Neuronal stem cell (in vitro differentiated cells): ENCODE measurements at regions not wholly inside any gene's neighbourhood (a gene's known extent, or its start where the extent isn't known, plus 50 kb on each side); places are given as distances from the start of the nearest gene placed in this dataset.
"Not testable (repeated sequence)": the region's sequence is repeated elsewhere in the genome, so short reads cannot be mapped to it uniquely, and the experiment has no call there.

ENCODE experiments used
- DNase-seq: peaks from one replicate; pipeline ENCODE4 v3.0.0-alpha.2; 2013; ENCODE audit warnings: low spot score
- H2AFZ ChIP-seq: one replicate; pipeline ENCODE4 v1.6.1; 2013; ENCODE audit warnings: mild to moderate bottlenecking, low read length, inconsistent platforms
- H2AK5ac ChIP-seq: 2 replicates; pipeline ENCODE4 v1.6.1; 2013; ENCODE audit warnings: low read depth, mild to moderate bottlenecking, inconsistent platforms, low read length, moderate library complexity, mixed read lengths
- H2BK120ac ChIP-seq: 2 replicates; pipeline ENCODE4 v1.6.1; 2013; ENCODE audit warnings: low read depth, mild to moderate bottlenecking, inconsistent platforms, low read length, moderate library complexity, mixed read lengths
- H2BK12ac ChIP-seq: one replicate; pipeline ENCODE4 v1.6.1; 2013; ENCODE audit warnings: low read length, inconsistent platforms
- H2BK15ac ChIP-seq: 2 replicates; pipeline ENCODE4 v1.6.1; 2013; ENCODE audit warnings: mild to moderate bottlenecking, low read length, inconsistent platforms, mixed read lengths
- H2BK5ac ChIP-seq: one replicate; pipeline ENCODE4 v1.6.1; 2013; ENCODE audit warnings: inconsistent platforms, mild to moderate bottlenecking, low read length, moderate library complexity
- H3K14ac ChIP-seq: one replicate; pipeline ENCODE4 v1.6.1; 2013; ENCODE audit warnings: low read length, inconsistent platforms
- H3K18ac ChIP-seq: 2 replicates; pipeline ENCODE4 v1.6.1; 2013; ENCODE audit warnings: low read length, inconsistent platforms
- H3K23ac ChIP-seq: 2 replicates; pipeline ENCODE4 v1.6.1; 2013; ENCODE audit warnings: low read depth, mild to moderate bottlenecking, mixed read lengths, low read length, inconsistent platforms; ENCODE audit not compliant: poor library complexity
- H3K27ac ChIP-seq: replicated peaks from 3 replicates; pipeline ENCODE4 v1.5.1; 2013; ENCODE audit warnings: low read length, inconsistent platforms
- H3K27me3 ChIP-seq, 3 experiments: 2 replicates each; pipeline ENCODE4 v1.6.1; 2013; ENCODE audit warnings: low read length in 3 of 3, mild to moderate bottlenecking in 2 of 3, inconsistent platforms in 1 of 3, low read depth in 1 of 3, mixed read lengths in 1 of 3, moderate library complexity in 1 of 3; ENCODE audit not compliant: control insufficient read depth in 3 of 3, insufficient read depth in 3 of 3
- H3K36me3 ChIP-seq, 2 donors: replicated peaks in 1 of 2; 2 replicates each; pipeline ENCODE4 v1.6.1; 2013; ENCODE audit warnings: low read length in 2 of 2; ENCODE audit not compliant: control insufficient read depth in 2 of 2, insufficient read depth in 2 of 2
- H3K4ac ChIP-seq: 2 replicates; pipeline ENCODE4 v1.6.1; 2013; ENCODE audit warnings: inconsistent platforms, mild to moderate bottlenecking, low read length, moderate library complexity
- H3K4me1 ChIP-seq, 2 donors: 1 replicate in 1 of 2; 2 replicates in 1 of 2; pipeline ENCODE4 v1.6.1; 2013; ENCODE audit warnings: low read length in 2 of 2, low read depth in 1 of 2; ENCODE audit not compliant: control insufficient read depth in 2 of 2, insufficient read depth in 1 of 2
- H3K4me2 ChIP-seq: one replicate; pipeline ENCODE4 v1.6.1; 2013; ENCODE audit warnings: mild to moderate bottlenecking, low read length, inconsistent platforms; ENCODE audit not compliant: insufficient read depth, poor library complexity, severe bottlenecking
- H3K4me3 ChIP-seq, 2 donors: 2 replicates each; pipeline ENCODE4 v1.5.1; 2013; ENCODE audit warnings: low read length in 2 of 2, mild to moderate bottlenecking in 2 of 2, inconsistent platforms in 1 of 2, moderate library complexity in 1 of 2
- H3K79me1 ChIP-seq: one replicate; pipeline ENCODE4 v1.6.1; 2013; ENCODE audit warnings: low read depth, mild to moderate bottlenecking, inconsistent platforms, low read length, moderate library complexity
- H3K9ac ChIP-seq: one replicate; pipeline ENCODE4 v1.6.1; 2013; ENCODE audit warnings: mild to moderate bottlenecking, low read depth, low read length, inconsistent platforms; ENCODE audit not compliant: poor library complexity
- H3K9me3 ChIP-seq, 2 donors: replicated peaks in 1 of 2; 2 replicates each; pipeline versions ENCODE3 to v1.6.1; 2013; ENCODE audit warnings: low read length in 2 of 2, mild to moderate bottlenecking in 2 of 2, inconsistent platforms in 1 of 2, low read depth in 1 of 2, mixed read lengths in 1 of 2, moderate library complexity in 1 of 2; ENCODE audit not compliant: control insufficient read depth in 2 of 2, insufficient read depth in 1 of 2
- H4K8ac ChIP-seq: one replicate; pipeline ENCODE4 v1.6.1; 2013; ENCODE audit warnings: low read depth, mild to moderate bottlenecking, inconsistent platforms, low read length, moderate library complexity
- H4K91ac ChIP-seq: one replicate; pipeline ENCODE4 v1.6.1; 2013; ENCODE audit warnings: low read length, low read depth, mild to moderate bottlenecking, inconsistent platforms; ENCODE audit not compliant: poor library complexity
- WGBS, 2 donors: extraction: QIAGEN DNeasy Blood & Tissue Kit; methylation state at CpG; one replicate each; pipeline ENCODE4 v1.1.7; 2013; ENCODE audit warnings: missing lambda C conversion rate in 2 of 2, mixed read lengths in 1 of 2; ENCODE audit not compliant: insufficient read length in 2 of 2, insufficient replicate concordance in 1 of 2; ENCODE audit errors: extremely low coverage in 2 of 2; 5-methylcytosine and 5-hydroxymethylcytosine counted together

DNA sequence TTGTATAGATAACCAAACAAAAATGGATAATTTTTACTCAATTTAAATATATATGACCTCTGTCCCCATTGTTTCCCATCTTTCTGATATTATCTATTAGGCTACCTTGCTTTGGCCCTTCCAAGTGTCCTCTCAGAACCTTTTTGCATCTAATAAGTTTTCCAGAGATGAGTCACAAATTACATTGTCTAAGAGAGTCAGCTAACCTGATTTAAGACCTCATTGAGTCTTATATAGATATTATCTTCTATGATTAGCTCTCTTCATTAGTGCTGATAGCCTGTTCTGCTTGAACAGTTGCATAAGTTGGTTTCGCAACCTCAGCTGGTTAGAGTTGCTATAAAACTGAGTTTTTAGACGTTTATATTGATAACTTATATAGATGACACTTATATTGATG lies 623.1 kb downstream of the LRRC70 start:
- no peak overlapping the region for H3K18ac ChIP-seq
- H4K91ac ChIP-seq = no peak overlapping the region
- no peak overlapping the region for H3K27ac ChIP-seq
- no peak overlapping the region for H2BK15ac ChIP-seq
- DNase-seq = no peak
- no peak overlapping the region for H3K4me3 ChIP-seq
- no peak overlapping the region for H2AK5ac ChIP-seq
- H2BK12ac ChIP-seq = no peak overlapping the region
- no peak overlapping the region for H2AFZ ChIP-seq
- no peak overlapping the region for H2BK5ac ChIP-seq
- no peak overlapping the region for H3K9ac ChIP-seq
- no CpG with 5 or more reads among the region's 2 CpGs for WGBS, 2 donors
- H3K4me1 ChIP-seq = no peaks in the 10 kb centered on the region
- no peak overlapping the region for H3K14ac ChIP-seq
- no peak overlapping the region for H3K23ac ChIP-seq
- no peak overlapping the region for H2BK120ac ChIP-seq
- no peak overlapping the region for H4K8ac ChIP-seq
- no peaks in the 10 kb centered on the region for H3K9me3 ChIP-seq
- no peak overlapping the region for H3K4me2 ChIP-seq
- no peaks in the 10 kb centered on the region for H3K36me3 ChIP-seq
- no peak overlapping the region for H3K4ac ChIP-seq
- no peaks in the 10 kb centered on the region for H3K79me1 ChIP-seq
- H3K27me3 ChIP-seq = no peaks in the 10 kb centered on the region

DNA sequence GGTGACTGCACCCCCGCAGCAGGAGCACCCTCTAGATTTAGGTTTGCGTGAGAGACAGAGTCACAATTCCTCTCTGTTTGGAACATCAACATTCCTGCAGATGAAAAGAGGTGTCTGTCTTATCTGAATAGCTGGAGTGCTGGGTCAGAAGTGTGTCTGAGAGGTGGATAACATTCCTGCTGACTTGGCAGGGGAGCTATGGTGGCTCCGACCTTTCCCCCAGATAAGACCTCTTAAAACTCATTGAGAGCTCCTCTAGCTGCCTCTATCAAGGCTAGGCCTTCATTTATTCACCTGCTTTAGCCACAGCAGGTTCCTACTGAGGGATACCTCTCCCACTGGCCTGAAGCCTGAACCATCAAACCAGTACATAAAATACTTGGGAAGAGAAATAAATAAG lies 615.5 kb downstream of the LRRC70 start:
- no peak overlapping the region for H2BK5ac ChIP-seq
- no peaks in the 10 kb centered on the region for H3K4me1 ChIP-seq
- no peak overlapping the region for H4K8ac ChIP-seq
- no peak overlapping the region for H4K91ac ChIP-seq
- H3K79me1 ChIP-seq = no peaks in the 10 kb centered on the region
- H3K4me3 ChIP-seq = no peak overlapping the region
- WGBS, 2 donors = no CpG with 5 or more reads among the region's 3 CpGs
- no peak for DNase-seq
- H3K9me3 ChIP-seq = no peaks in the 10 kb centered on the region
- H3K4me2 ChIP-seq = no peak overlapping the region
- H3K36me3 ChIP-seq = no peaks in the 10 kb centered on the region
- no peak overlapping the region for H2AFZ ChIP-seq
- no peak overlapping the region for H3K14ac ChIP-seq
- no peak overlapping the region for H2BK15ac ChIP-seq
- H2BK120ac ChIP-seq = no peak overlapping the region
- H3K18ac ChIP-seq = no peak overlapping the region
- no peak overlapping the region for H3K9ac ChIP-seq
- H3K4ac ChIP-seq = no peak overlapping the region
- no peak overlapping the region for H3K27ac ChIP-seq
- no peak overlapping the region for H3K23ac ChIP-seq
- H3K27me3 ChIP-seq = no peaks in the 10 kb centered on the region
- H2AK5ac ChIP-seq = no peak overlapping the region
- H2BK12ac ChIP-seq = no peak overlapping the region

- not testable (repeated sequence) for H3K4me3 ChIP-seq, H2AK5ac ChIP-seq, H2BK120ac ChIP-seq, H2BK5ac ChIP-seq, H3K27me3 ChIP-seq, H3K79me1 ChIP-seq, H3K4me1 ChIP-seq, H4K8ac ChIP-seq, H2AFZ ChIP-seq, H3K9ac ChIP-seq, DNase-seq, H3K14ac ChIP-seq, H2BK15ac ChIP-seq, H4K91ac ChIP-seq, H3K18ac ChIP-seq, H3K36me3 ChIP-seq, H3K4me2 ChIP-seq, H3K27ac ChIP-seq, H3K23ac ChIP-seq, H3K4ac ChIP-seq, H2BK12ac ChIP-seq, H3K9me3 ChIP-seq
- no CpG with 5 or more reads among the region's 1 CpG for WGBS, 2 donors
Observed at GRCh38 chr5:63180190-63180589, 601.6 kb downstream of the LRRC70 start.

DNA sequence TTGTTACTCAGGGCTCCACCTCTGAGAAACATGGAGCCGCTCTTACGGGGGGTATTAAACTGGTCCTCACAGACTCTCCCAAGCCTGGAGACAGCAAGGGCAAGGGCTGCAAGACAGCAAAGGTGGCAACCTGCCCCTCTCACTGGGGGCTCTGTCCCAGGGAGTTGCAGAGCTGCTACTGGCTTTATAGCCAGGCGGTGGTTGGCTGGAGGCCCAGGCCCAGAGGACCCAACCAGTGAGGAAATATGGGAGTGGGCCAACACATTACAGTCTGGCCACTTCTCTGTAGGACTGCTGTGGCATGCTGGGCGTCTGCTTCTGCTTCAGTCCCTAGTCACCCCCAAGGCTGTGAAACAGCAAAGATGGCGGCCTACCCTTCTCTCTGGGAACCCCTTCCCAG lies 597.2 kb downstream of the LRRC70 start:
- no CpG with 5 or more reads among the region's 5 CpGs for WGBS, 2 donors
- no peak for DNase-seq
- Histone ChIP-seq H3K23ac (no peak overlapping the region), H3K27ac (no peak overlapping the region), H3K4me3 (no peak overlapping the region), H3K27me3 (no peaks in the 10 kb centered on the region), H3K4ac (no peak overlapping the region), H3K4me2 (no peak overlapping the region), H3K18ac (no peak overlapping the region), H3K36me3 (no peaks in the 10 kb centered on the region), H2BK5ac (no peak overlapping the region), H2AK5ac (no peak overlapping the region), H3K79me1 (no peaks in the 10 kb centered on the region), H3K4me1 (peaks cover 0 to 2% of the 10 kb centered on the region in 2 donors), H2BK15ac (no peak overlapping the region), H2BK120ac (no peak overlapping the region), H2AFZ (no peak overlapping the region), H4K91ac (no peak overlapping the region), H2BK12ac (no peak overlapping the region), H4K8ac (no peak overlapping the region), H3K9me3 (peaks cover 0 to 2% of the 10 kb centered on the region in 2 donors), H3K14ac (no peak overlapping the region), H3K9ac (no peak overlapping the region)
